Body of pancreas (tissue), 4 donors: ENCODE measurements at regions not wholly inside any gene's neighbourhood (a gene's known extent, or its start where the extent isn't known, plus 50 kb on each side); places are given as distances from the start of the nearest gene placed in this dataset.

Experiments used
- ATAC-seq: fragments of 150-250 bp; one replicate; pipeline ENCODE4 v1.9.1; 2016
- DNase-seq, 4 donors: peaks; one replicate each; pipeline ENCODE4 v3.0.0-alpha.2; 2019
- H3K27ac ChIP-seq, 4 donors: fragments of 200-600 bp; sonication (generic); 1 replicate in 3 of 4; 2 replicates in 1 of 4; pipeline versions ENCODE4 v1.5.1 to v1.6.1; 2016 to 2019; ENCODE audit warnings: mild to moderate bottlenecking in 1 of 4, mixed read lengths in 1 of 4, moderate library complexity in 1 of 4
- H3K27me3 ChIP-seq, 2 donors: fragments of 200-600 bp; sonication (generic); one replicate each; pipeline ENCODE4 v1.6.0; 2016; ENCODE audit warnings: mild to moderate bottlenecking in 1 of 2
- H3K36me3 ChIP-seq, 2 donors: fragments of 200-600 bp; sonication (generic); replicated peaks in 1 of 2; 2 replicates each; pipeline ENCODE4 v1.5.1; 2016; ENCODE audit warnings: low read depth in 2 of 2; ENCODE audit not compliant: insufficient read depth in 1 of 2
- H3K4me1 ChIP-seq: fragments of 200-600 bp; sonication (generic); one replicate; pipeline ENCODE4 v1.6.0; 2016
- H3K4me3 ChIP-seq, 2 donors: fragments of 200-600 bp; sonication (generic); 1 replicate in 1 of 2; 2 replicates in 1 of 2; pipeline ENCODE4 v1.5.1; 2016 to 2019
- H3K9me3 ChIP-seq, 3 donors: fragments of 200-600 bp; sonication (generic); 1 replicate in 2 of 3; 2 replicates in 1 of 3; pipeline ENCODE4 v1.5.1; 2016
- CTCF ChIP-seq, 7 experiments: fragments of 450-650 bp in 4 of 7; fragments of 200-600 bp in 3 of 7; sonication (generic) in 3 of 7; IDR thresholded peaks; one replicate each; pipeline ENCODE4 v1.5.1; 2016 to 2019; ENCODE audit warnings: antibody characterized with exemption in 7 of 7
- POLR2A ChIP-seq, 3 donors: fragments of 450-650 bp; IDR thresholded peaks; one replicate each; pipeline ENCODE4 v1.6.1; 2016; ENCODE audit warnings: antibody characterized with exemption in 3 of 3, mild to moderate bottlenecking in 2 of 3
- WGBS, 2 donors: methylation state at CpG; one replicate each; pipeline ENCODE4 v1.1.5; 2017; 5-methylcytosine and 5-hydroxymethylcytosine counted together
- intact Hi-C: fragments of 100-400 bp; cut with DNase I; formaldehyde crosslinking; loops from one replicate; pipeline ENCODE4 v1.15.1; 2023

- Histone ChIP-seq H3K4me1 (no peaks in the 10 kb centered on the region), H3K27me3 (no peaks in the 10 kb centered on the region), H3K27ac (no peak overlapping the region), H3K9me3 (no peaks in the 10 kb centered on the region), H3K36me3 (no peaks in the 10 kb centered on the region), H3K4me3 (no peak overlapping the region)
- no peak for DNase-seq
- TF ChIP-seq CTCF (IDR thresholded peaks at IDR 0.05), result no peak
- no peak for TF ChIP-seq POLR2A (IDR thresholded peaks at IDR 0.05)
- 70 to 81% methylated on average over 8 of the region's 8 CpGs for WGBS, 2 donors
- no peak for ATAC-seq
- intact Hi-C loops, result no loop called here
These were observed 222.6 kb downstream of the ABHD5 start for GRCh38 chr3:43913036-43913948.

GRCh38 chr3:43914269-43914668 is 223.5 kb downstream of the ABHD5 start:
- no peak for TF ChIP-seq POLR2A (IDR thresholded peaks at IDR 0.05)
- TF ChIP-seq CTCF (IDR thresholded peaks at IDR 0.05), result no peak
- H3K27me3 ChIP-seq, result no peaks in the 10 kb centered on the region
- H3K36me3 ChIP-seq, result no peaks in the 10 kb centered on the region
- H3K27ac ChIP-seq, result no peak overlapping the region
- no peaks in the 10 kb centered on the region for H3K9me3 ChIP-seq
- intact Hi-C loops, result no loop called here
- no peak overlapping the region for H3K4me3 ChIP-seq
- ATAC-seq (no peak), DNase-seq (no peak)
- H3K4me1 ChIP-seq, result no peaks in the 10 kb centered on the region
- WGBS, 2 donors, result 67 to 79% methylated on average over 2 of the region's 2 CpGs

- Histone ChIP-seq H3K36me3 (no peaks in the 10 kb centered on the region), H3K9me3 (no peaks in the 10 kb centered on the region), H3K27ac (no peak overlapping the region), H3K27me3 (no peaks in the 10 kb centered on the region), H3K4me3 (no peak overlapping the region), H3K4me1 (no peaks in the 10 kb centered on the region)
- TF ChIP-seq POLR2A (IDR thresholded peaks at IDR 0.05) (no peak), CTCF (IDR thresholded peaks at IDR 0.05) (no peak)
- intact Hi-C loops, result no loop called here
- ATAC-seq, result no peak
- WGBS, 2 donors, result 75 to 81% methylated on average over 1 of the region's 1 CpG
- DNase-seq, result no peak
These were observed 224.8 kb downstream of the ABHD5 start for GRCh38 chr3:43915546-43915945.

GRCh38 chr3:43917361-43917760 is 226.6 kb downstream of the ABHD5 start:
- Histone ChIP-seq H3K27ac (no peak overlapping the region), H3K4me1 (no peaks in the 10 kb centered on the region), H3K27me3 (no peaks in the 10 kb centered on the region), H3K36me3 (no peaks in the 10 kb centered on the region), H3K4me3 (no peak overlapping the region), H3K9me3 (no peaks in the 10 kb centered on the region)
- intact Hi-C loops, result no loop called here
- no peak for TF ChIP-seq CTCF (IDR thresholded peaks at IDR 0.05)
- TF ChIP-seq POLR2A (IDR thresholded peaks at IDR 0.05), result no peak
- DNase-seq (no peak), ATAC-seq (no peak)
- WGBS, 2 donors, result 71 to 88% methylated on average over 3 of the region's 3 CpGs

- Histone ChIP-seq H3K27me3 (no peaks in the 10 kb centered on the region), H3K4me3 (no peak overlapping the region), H3K4me1 (peaks cover 7% of the 10 kb centered on the region), H3K9me3 (no peaks in the 10 kb centered on the region), H3K27ac (no peak overlapping the region), H3K36me3 (no peaks in the 10 kb centered on the region)
- DNase-seq (no peak), ATAC-seq (no peak)
- TF ChIP-seq CTCF (IDR thresholded peaks at IDR 0.05) (no peak), POLR2A (IDR thresholded peaks at IDR 0.05) (no peak)
- 63 to 65% methylated on average over 7 of the region's 7 CpGs for WGBS, 2 donors
- intact Hi-C loops, result no loop called here
These were observed 228.3 kb downstream of the ABHD5 start for GRCh38 chr3:43919029-43919428.
